HG03469 (cell line): ENCODE measurements at regions not wholly inside any gene's neighbourhood (a gene's known extent, or its start where the extent isn't known, plus 50 kb on each side); places are given as distances from the start of the nearest gene placed in this dataset.

Experiments
- ATAC-seq: cut with Tn5 transposase; IDR thresholded peaks from one replicate; pipeline ENCODE4 v1.9.1; 2021; ENCODE audit warnings: mild to moderate bottlenecking, moderate library complexity, moderate number of reproducible peaks; ENCODE audit not compliant: unreplicated experiment

GRCh38 chr2:7900593-7900992 lies 781.3 kb upstream of the ID2 start:
- ATAC-seq, result no peak

- ATAC-seq, result no peak
Observed at GRCh38 chr2:7902251-7902765, 779.5 kb upstream of the ID2 start.

GRCh38 chr2:7904319-7904718 lies 777.5 kb upstream of the ID2 start:
- ATAC-seq, result no peak

- ATAC-seq, result no peak
Observed at GRCh38 chr2:7905756-7906155, 776.1 kb upstream of the ID2 start.

- no peak for ATAC-seq
Observed at GRCh38 chr2:7906431-7906830, 775.4 kb upstream of the ID2 start.

- ATAC-seq, result no peak
Observed at GRCh38 chr2:7907041-7907440, 774.8 kb upstream of the ID2 start.

GRCh38 chr2:7910752-7911151 lies 771.1 kb upstream of the ID2 start:
- ATAC-seq, result no peak

- no peak for ATAC-seq
Observed at GRCh38 chr2:7911196-7911595, 770.7 kb upstream of the ID2 start.

GRCh38 chr2:7913974-7914373 lies 767.9 kb upstream of the ID2 start:
- no peak for ATAC-seq

GRCh38 chr2:7915302-7916091 lies 766.4 kb upstream of the ID2 start:
- ATAC-seq, result no peak

- no peak for ATAC-seq
Observed at GRCh38 chr2:7916670-7917069, 765.2 kb upstream of the ID2 start.

GRCh38 chr2:7919510-7919909 lies 762.3 kb upstream of the ID2 start:
- ATAC-seq, result no peak

- no peak for ATAC-seq
Observed at GRCh38 chr2:7924023-7924762, 757.7 kb upstream of the ID2 start.

- no peak for ATAC-seq
Observed at GRCh38 chr2:7925506-7925905, 756.4 kb upstream of the ID2 start.

GRCh38 chr2:7927691-7928090 lies 754.2 kb upstream of the ID2 start:
- no peak for ATAC-seq

GRCh38 chr2:7929281-7929680 lies 752.6 kb upstream of the ID2 start:
- ATAC-seq, result no peak

GRCh38 chr2:7930800-7931635 lies 750.8 kb upstream of the ID2 start:
- no peak for ATAC-seq

- no peak for ATAC-seq
Observed at GRCh38 chr2:7931808-7932207, 750.0 kb upstream of the ID2 start.

GRCh38 chr2:7933672-7934071 lies 748.2 kb upstream of the ID2 start:
- no peak for ATAC-seq

GRCh38 chr2:7934476-7934875 lies 747.4 kb upstream of the ID2 start:
- ATAC-seq, result no peak

- no peak for ATAC-seq
Observed at GRCh38 chr2:7937082-7937481, 744.8 kb upstream of the ID2 start.
